Activated CD8-positive, alpha-beta T cell treated with anti-CD3 and anti-CD28 coated beads for 36 hours (primary cell): ENCODE measurements at regions not wholly inside any gene's neighbourhood (a gene's known extent, or its start where the extent isn't known, plus 50 kb on each side); places are given as distances from the start of the nearest gene placed in this dataset.

Experiments
- ATAC-seq: fragments of 200-7000 bp; cut with Tn5 transposase; one replicate; pipeline ENCODE4 v1.10.0; 2021; ENCODE audit warnings: mild to moderate bottlenecking, moderate library complexity
- CTCF ChIA-PET: fragments of 350-600 bp; sonication (Branson Sonifier 250); formaldehyde crosslinking; loops from one replicate; lab custom pipeline; 2021; ENCODE audit warnings: antibody characterized with exemption; lab: Charles Lee
- POLR2A ChIA-PET: fragments of 350-600 bp; sonication (Branson Sonifier 250); formaldehyde crosslinking; loops from one replicate; lab custom pipeline; 2021; ENCODE audit warnings: antibody characterized with exemption; lab: Charles Lee
- DNase-seq: peaks from one replicate; pipeline ENCODE4 v3.0.0-alpha.2; 2020
- H3K27ac Mint-ChIP-seq: one replicate; pipeline ENCODE4 v1.8.0; 2021; ENCODE audit warnings: mild to moderate bottlenecking, mixed read lengths
- H3K27me3 Mint-ChIP-seq: one replicate; pipeline ENCODE4 v1.8.0; 2021; ENCODE audit warnings: mixed read lengths
- H3K36me3 Mint-ChIP-seq: one replicate; pipeline ENCODE4 v1.8.0; 2021; ENCODE audit warnings: low read depth, mixed read lengths
- H3K4me1 Mint-ChIP-seq: one replicate; pipeline ENCODE4 v1.8.0; 2021; ENCODE audit warnings: low read depth, mixed read lengths
- H3K4me3 Mint-ChIP-seq: one replicate; pipeline ENCODE4 v1.8.0; 2021; ENCODE audit warnings: mild to moderate bottlenecking, moderate library complexity, mixed read lengths
- H3K9me3 Mint-ChIP-seq: one replicate; pipeline ENCODE4 v1.8.0; 2021; ENCODE audit warnings: mixed read lengths
- CTCF ChIP-seq: fragments of 200-600 bp; IDR thresholded peaks from one replicate; pipeline ENCODE4 v1.8.0; 2022; ENCODE audit warnings: antibody characterized with exemption, mild to moderate bottlenecking
- intact Hi-C: fragments of 100-400 bp; cut with micrococcal nuclease; formaldehyde crosslinking; loops from one replicate; pipeline ENCODE4 v1.10.0; 2022

GRCh38 chr1:30516485-30516858 lies 206.9 kb downstream of the MATN1 start:
- Mint-ChIP-seq H3K4me3 (no peak overlapping the region), H3K4me1 (no peaks in the 10 kb centered on the region), H3K36me3 (no peaks in the 10 kb centered on the region), H3K27me3 (peaks cover 2% of the 10 kb centered on the region), H3K27ac (no peak overlapping the region), H3K9me3 (no peaks in the 10 kb centered on the region)
- intact Hi-C loops, result no loop called here
- no peak for TF ChIP-seq CTCF
- no peak for ATAC-seq
- ChIA-PET POLR2A (no interaction called here), CTCF (no interaction called here)
- DNase-seq, result no peak

GRCh38 chr1:30515755-30516484 lies 207.5 kb downstream of the MATN1 start:
- no peak for ATAC-seq
- no peak for DNase-seq
- Mint-ChIP-seq H3K4me1 (no peaks in the 10 kb centered on the region), H3K27me3 (peaks cover 2% of the 10 kb centered on the region), H3K9me3 (no peaks in the 10 kb centered on the region), H3K36me3 (no peaks in the 10 kb centered on the region), H3K27ac (no peak overlapping the region), H3K4me3 (no peak overlapping the region)
- ChIA-PET POLR2A (no interaction called here), CTCF (no interaction called here)
- TF ChIP-seq CTCF, result no peak
- intact Hi-C loops, result no loop called here

GRCh38 chr1:30514945-30515344 lies 208.4 kb downstream of the MATN1 start:
- no peaks in the 10 kb centered on the region for H3K27me3 Mint-ChIP-seq
- H3K4me1 Mint-ChIP-seq, result no peaks in the 10 kb centered on the region
- POLR2A ChIA-PET, result no interaction called here
- H3K36me3 Mint-ChIP-seq, result no peaks in the 10 kb centered on the region
- no peak overlapping the region for H3K4me3 Mint-ChIP-seq
- H3K27ac Mint-ChIP-seq, result no peak overlapping the region
- no peaks in the 10 kb centered on the region for H3K9me3 Mint-ChIP-seq
- CTCF ChIA-PET, result no interaction called here
- ATAC-seq, result no peak
- TF ChIP-seq CTCF, result no peak
- DNase-seq, result no peak
- intact Hi-C loops, result no loop called here

- Mint-ChIP-seq H3K4me3 (no peak overlapping the region), H3K9me3 (peaks cover 2% of the 10 kb centered on the region), H3K27me3 (no peaks in the 10 kb centered on the region), H3K27ac (no peak overlapping the region), H3K36me3 (no peaks in the 10 kb centered on the region), H3K4me1 (no peaks in the 10 kb centered on the region)
- DNase-seq, result no peak
- ChIA-PET POLR2A (no interaction called here), CTCF (no interaction called here)
- intact Hi-C loops, result no loop called here
- no peak for ATAC-seq
- no peak for TF ChIP-seq CTCF
These were observed 209.2 kb downstream of the MATN1 start for GRCh38 chr1:30514137-30514654.

GRCh38 chr1:30513396-30514136 lies 209.8 kb downstream of the MATN1 start:
- Mint-ChIP-seq H3K4me1 (no peaks in the 10 kb centered on the region), H3K27ac (no peak overlapping the region), H3K27me3 (no peaks in the 10 kb centered on the region), H3K36me3 (no peaks in the 10 kb centered on the region), H3K4me3 (no peak overlapping the region), H3K9me3 (peaks cover 2% of the 10 kb centered on the region)
- CTCF ChIA-PET, result no interaction called here
- TF ChIP-seq CTCF, result no peak
- POLR2A ChIA-PET, result no interaction called here
- intact Hi-C loops, result no loop called here
- ATAC-seq (no peak), DNase-seq (no peak)
